ENCODE measurements at regions not wholly inside any gene's neighbourhood (a gene's known extent, or its start where the extent isn't known, plus 50 kb on each side); places are given as distances from the start of the nearest gene placed in this dataset.

GRCh38 chr1:65092691-65093090 is 55.3 kb upstream of the AK4 start:
- no peak overlapping the region for H2BK5ac ChIP-seq (ENCODE audit: low read depth, low read length)
- no peak overlapping the region for H4K91ac ChIP-seq (replicated peaks; ENCODE audit: insufficient read length, low read length)
- H3K79me2 ChIP-seq (ENCODE audit: control insufficient read depth in 1 of 2, insufficient read depth in 2 of 2, low read length in 2 of 2): no peaks in the 10 kb centered on the region
- H2BK20ac ChIP-seq (ENCODE audit: low read length): no peak overlapping the region
- no peak overlapping the region for H3K4ac ChIP-seq (replicated peaks; ENCODE audit: insufficient read length, low read depth, low read length)
- H3K56ac ChIP-seq (replicated peaks; ENCODE audit: insufficient read length, low read depth, low read length): no peak overlapping the region
- 0 out of 4 replicates have a peak, but pooled peaks cover 0 to 3% of the 10 kb centered on the region in 2 experiments for H3K9me3 ChIP-seq (ENCODE audit: insufficient read depth in 2 of 2, low read depth in 1 of 2, low read length in 1 of 2)
- no peak overlapping the region for H3K23ac ChIP-seq (ENCODE audit: insufficient read length)
- no peaks in the 10 kb centered on the region for H3K79me1 ChIP-seq (ENCODE audit: low read depth, low read length)
- H4K20me1 ChIP-seq (replicated peaks in 1 of 2; ENCODE audit: control insufficient read depth in 1 of 2, insufficient read depth in 2 of 2, low read length in 2 of 2): no peaks in the 10 kb centered on the region
- ChIA-PET CTCF (ENCODE audit: partially characterized antibody) (interaction anchor here (1.3 kb wide), 1 partner anchor 17 kb away, joined by 4 read pairs; no protein-coding TSS in a partner anchor), POLR2A (ENCODE audit: partially characterized antibody) (no interaction called here)
- H2AFZ ChIP-seq (ENCODE audit: low read length): no peak overlapping the region
- H3K9ac ChIP-seq (replicated peaks in 1 of 4; ENCODE audit: extremely low read depth in 1 of 4, low read depth in 3 of 4, low read length in 3 of 4): no peak overlapping the region
- H2BK120ac ChIP-seq (replicated peaks; ENCODE audit: low read depth, low read length): no peak overlapping the region
- no peak overlapping the region for H2BK15ac ChIP-seq (ENCODE audit: low read length)
- H3K4me2 ChIP-seq (ENCODE audit: insufficient read depth in 1 of 2, low read depth in 2 of 2, low read length in 2 of 2): no peak overlapping the region
- H3K27me3 ChIP-seq (replicated peaks in 1 of 4; ENCODE audit: control insufficient read depth in 3 of 4, extremely low read depth in 1 of 4, insufficient read depth in 3 of 4, low read length in 3 of 4): no peaks in the 10 kb centered on the region; a peak in 1 of 7 replicates
- no peak overlapping the region for H3K27ac ChIP-seq (ENCODE audit: low read depth, low read length)
- WGBS, 2 experiments (ENCODE audit: extremely low coverage in 1 of 2, insufficient coverage in 1 of 2, insufficient read length in 1 of 2, insufficient replicate concordance in 2 of 2, low coverage in 1 of 2, low lambda C conversion rate in 2 of 2, missing lambda C conversion rate in 1 of 2): 95% methylated on average over 2 of the region's 2 CpGs; no CpG with 5 or more reads in 1 of the 2 experiments
- H4K8ac ChIP-seq (ENCODE audit: extremely low read depth, insufficient read depth, low read length): no peak overlapping the region; the same call in 1 of the 2 replicates
- FAIRE-seq (no peak), DNase-seq (ENCODE audit: low read depth in 1 of 2, low spot score in 2 of 2) (no peak)
- TF ChIP-seq GABPA (IDR thresholded peaks at IDR 0.05; ENCODE audit: borderline replicate concordance, insufficient read depth, low read length) (no peak), CHD1 (IDR thresholded peaks at IDR 0.05; ENCODE audit: low read depth, low read length) (no peak), JUND (IDR thresholded peaks at IDR 0.05; ENCODE audit: low read length) (no peak), PHF8 (conservative IDR thresholded peaks at IDR 0.05; ENCODE audit: low read depth, low read length) (no peak)
- H2BK12ac ChIP-seq (ENCODE audit: low read depth, low read length): no peak overlapping the region
- no peaks in the 10 kb centered on the region for H3K36me3 ChIP-seq (ENCODE audit: control insufficient read depth in 2 of 4, insufficient read depth in 4 of 4, low read length in 3 of 4)
- H4K5ac ChIP-seq (ENCODE audit: insufficient read length, low read depth, low read length): no peak overlapping the region
- no peak overlapping the region for H3K4me3 ChIP-seq (ENCODE audit: extremely low read depth in 1 of 4, insufficient read depth in 2 of 4, low read depth in 3 of 4, low read length in 4 of 4)
- no peak overlapping the region for H3K18ac ChIP-seq (ENCODE audit: extremely low read depth, low read length)
- no peak overlapping the region for H3K14ac ChIP-seq (ENCODE audit: insufficient read length)
- H3K4me1 ChIP-seq (replicated peaks in 1 of 4; ENCODE audit: control insufficient read depth in 3 of 4, insufficient read depth in 4 of 4, low read length in 3 of 4): no peaks in the 10 kb centered on the region
- H3K23me2 ChIP-seq (ENCODE audit: low read depth, low read length): no peaks in the 10 kb centered on the region
- no peak overlapping the region for H2AK5ac ChIP-seq (ENCODE audit: low read depth, low read length)

All from H1 (cell line).